GM19324 (cell line): ENCODE measurements at regions not wholly inside any gene's neighbourhood (a gene's known extent, or its start where the extent isn't known, plus 50 kb on each side); places are given as distances from the start of the nearest gene placed in this dataset.
"Not testable (repeated sequence)": the region's sequence is repeated elsewhere in the genome, so short reads cannot be mapped to it uniquely, and the experiment has no call there.

Experiments used
- ATAC-seq: cut with Tn5 transposase; IDR thresholded peaks from one replicate; pipeline ENCODE4 v1.9.1; 2021; ENCODE audit warnings: mild to moderate bottlenecking, moderate library complexity; ENCODE audit not compliant: unreplicated experiment, low FRiP score

GRCh38 chr12:28966046-28966780, 182.9 kb upstream of the FAR2 start:
- ATAC-seq: no peak

- ATAC-seq: no peak
These were observed 181.7 kb upstream of the FAR2 start for GRCh38 chr12:28967426-28967825.

- no peak for ATAC-seq
These were observed 175.6 kb upstream of the FAR2 start for GRCh38 chr12:28973491-28973890.

GRCh38 chr12:28974166-28974565, 174.9 kb upstream of the FAR2 start:
- no peak for ATAC-seq

GRCh38 chr12:28974883-28975282, 174.2 kb upstream of the FAR2 start:
- no peak for ATAC-seq

GRCh38 chr12:28975564-28976340, 173.3 kb upstream of the FAR2 start:
- ATAC-seq: no peak

- ATAC-seq: no peak
These were observed 168.6 kb upstream of the FAR2 start for GRCh38 chr12:28980436-28980835.

GRCh38 chr12:28987538-28988324, 161.3 kb upstream of the FAR2 start:
- ATAC-seq: no peak

- ATAC-seq: no peak
These were observed 160.8 kb upstream of the FAR2 start for GRCh38 chr12:28988325-28988704.

GRCh38 chr12:28991626-28992025, 157.5 kb upstream of the FAR2 start:
- no peak for ATAC-seq

GRCh38 chr12:28993720-28994119, 155.4 kb upstream of the FAR2 start:
- no peak for ATAC-seq

- ATAC-seq: no peak
These were observed 154.8 kb upstream of the FAR2 start for GRCh38 chr12:28994179-28994715.

- ATAC-seq: no peak
These were observed 152.4 kb upstream of the FAR2 start for GRCh38 chr12:28996688-28997087.

- ATAC-seq: no peak
These were observed 150.4 kb upstream of the FAR2 start for GRCh38 chr12:28998662-28999120.

GRCh38 chr12:29004066-29004935, 144.8 kb upstream of the FAR2 start:
- no peak for ATAC-seq

- no peak for ATAC-seq
These were observed 144.2 kb upstream of the FAR2 start for GRCh38 chr12:29004936-29005304.

- no peak for ATAC-seq
These were observed 140.3 kb upstream of the FAR2 start for GRCh38 chr12:29008786-29009185.

- ATAC-seq: no peak
These were observed 136.4 kb upstream of the FAR2 start for GRCh38 chr12:29012673-29013072.

GRCh38 chr12:29017532-29017931, 131.5 kb upstream of the FAR2 start:
- not testable (repeated sequence) for ATAC-seq
